ENCODE measurements at regions not wholly inside any gene's neighbourhood (a gene's known extent, or its start where the extent isn't known, plus 50 kb on each side); places are given as distances from the start of the nearest gene placed in this dataset.

DNA sequence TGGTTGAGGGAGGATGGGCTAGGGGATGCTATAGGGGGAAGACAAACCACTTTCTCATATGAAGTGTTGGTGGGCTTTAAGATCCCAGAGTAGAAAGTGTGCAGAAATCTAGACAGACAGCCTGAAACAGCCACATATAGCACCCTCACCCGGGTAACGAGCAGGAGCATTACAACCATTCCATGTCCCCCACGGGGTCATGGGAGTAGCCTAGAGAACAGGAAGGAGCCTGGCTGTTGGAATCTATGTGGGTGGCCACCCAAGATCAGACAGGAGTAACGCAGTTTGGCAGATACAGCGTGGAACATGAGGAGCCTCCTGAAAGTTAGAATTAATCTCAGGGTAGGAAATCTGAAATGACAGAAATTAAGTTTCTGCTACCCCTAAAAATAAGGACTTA lies 146.1 kb upstream of the RAI14 start:
- peaks cover 24% of the 10 kb centered on the region for H3K27me3 Mint-ChIP-seq
- H3K9me3 Mint-ChIP-seq, result no peaks in the 10 kb centered on the region
- no peak overlapping the region for H3K4me3 Mint-ChIP-seq
- POLR2A ChIA-PET, result interaction anchor here (1.0 kb wide), 1 partner anchor 16 kb away, joined by 3 read pairs; no protein-coding TSS in a partner anchor
- DNase-seq, result no peak
- CTCF ChIA-PET, result no interaction called here
- no peaks in the 10 kb centered on the region for H3K36me3 Mint-ChIP-seq (ENCODE audit: low read depth)
- H3K4me1 Mint-ChIP-seq (ENCODE audit: low read depth), result no peaks in the 10 kb centered on the region
- TF ChIP-seq, protein P1, sequence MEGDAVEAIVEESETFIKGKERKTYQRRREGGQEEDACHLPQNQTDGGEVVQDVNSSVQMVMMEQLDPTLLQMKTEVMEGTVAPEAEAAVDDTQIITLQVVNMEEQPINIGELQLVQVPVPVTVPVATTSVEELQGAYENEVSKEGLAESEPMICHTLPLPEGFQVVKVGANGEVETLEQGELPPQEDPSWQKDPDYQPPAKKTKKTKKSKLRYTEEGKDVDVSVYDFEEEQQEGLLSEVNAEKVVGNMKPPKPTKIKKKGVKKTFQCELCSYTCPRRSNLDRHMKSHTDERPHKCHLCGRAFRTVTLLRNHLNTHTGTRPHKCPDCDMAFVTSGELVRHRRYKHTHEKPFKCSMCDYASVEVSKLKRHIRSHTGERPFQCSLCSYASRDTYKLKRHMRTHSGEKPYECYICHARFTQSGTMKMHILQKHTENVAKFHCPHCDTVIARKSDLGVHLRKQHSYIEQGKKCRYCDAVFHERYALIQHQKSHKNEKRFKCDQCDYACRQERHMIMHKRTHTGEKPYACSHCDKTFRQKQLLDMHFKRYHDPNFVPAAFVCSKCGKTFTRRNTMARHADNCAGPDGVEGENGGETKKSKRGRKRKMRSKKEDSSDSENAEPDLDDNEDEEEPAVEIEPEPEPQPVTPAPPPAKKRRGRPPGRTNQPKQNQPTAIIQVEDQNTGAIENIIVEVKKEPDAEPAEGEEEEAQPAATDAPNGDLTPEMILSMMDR (IDR thresholded peaks at IDR 0.05), result no peak
- ATAC-seq, result no peak
- intact Hi-C loops (cut with micrococcal nuclease), result no loop called here
- no peak overlapping the region for H3K27ac Mint-ChIP-seq

DNA sequence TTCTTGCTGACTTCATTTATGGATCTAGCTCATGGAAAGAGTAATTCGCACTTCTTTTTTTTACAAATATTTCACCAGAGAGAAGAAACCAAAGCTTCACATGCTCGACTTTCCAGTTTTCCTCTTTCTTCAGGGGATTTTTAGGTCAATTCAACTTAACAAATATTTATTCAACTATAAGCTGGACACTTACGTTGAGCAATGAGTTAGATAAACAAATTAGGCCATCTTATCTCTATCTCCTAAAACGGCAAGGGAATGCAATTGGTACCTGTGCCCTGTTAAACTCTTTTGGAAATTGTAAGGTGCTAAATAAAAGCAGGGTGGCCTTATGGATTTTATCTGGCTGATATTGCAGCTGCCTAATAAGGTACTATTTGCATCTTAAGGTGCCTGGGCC lies 145.1 kb upstream of the RAI14 start:
- POLR2A ChIA-PET, result interaction anchor here (1.0 kb wide), 1 partner anchor 17 kb away, joined by 3 read pairs; no protein-coding TSS in a partner anchor
- intact Hi-C loops (cut with micrococcal nuclease), result no loop called here
- Mint-ChIP-seq H3K36me3 (ENCODE audit: low read depth) (no peaks in the 10 kb centered on the region), H3K4me1 (ENCODE audit: low read depth) (no peaks in the 10 kb centered on the region), H3K27me3 (peaks cover 21% of the 10 kb centered on the region), H3K4me3 (no peak overlapping the region), H3K27ac (no peak overlapping the region), H3K9me3 (no peaks in the 10 kb centered on the region)
- DNase-seq, result no peak
- TF ChIP-seq, protein P1 (IDR thresholded peaks at IDR 0.05), result no peak
- CTCF ChIA-PET, result interaction anchor here (1.0 kb wide), 1 partner anchor 9 kb away, joined by 3 read pairs; no protein-coding TSS in a partner anchor
- ATAC-seq, result no peak

DNA sequence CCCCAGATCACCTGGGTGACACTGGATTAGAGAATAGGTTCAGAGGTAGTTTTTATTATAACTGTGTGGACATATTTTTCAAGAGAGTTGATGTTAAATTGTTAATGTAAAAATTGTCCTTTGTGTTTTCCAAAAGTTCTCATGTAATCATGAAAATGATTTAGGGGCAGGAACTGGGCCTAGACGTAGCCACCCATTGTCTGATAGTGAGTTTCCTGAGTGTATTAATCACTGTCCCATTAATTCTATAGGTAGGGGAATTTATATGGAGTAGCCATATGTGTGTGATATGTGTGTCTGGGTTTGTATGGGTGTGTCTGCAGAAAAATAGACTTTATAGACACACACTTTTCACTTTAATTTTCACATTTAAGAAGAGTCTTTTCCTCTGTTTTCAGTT lies 144.6 kb upstream of the RAI14 start:
- Mint-ChIP-seq H3K27ac (no peak overlapping the region), H3K27me3 (peaks cover 17% of the 10 kb centered on the region), H3K36me3 (ENCODE audit: low read depth) (no peaks in the 10 kb centered on the region), H3K9me3 (no peaks in the 10 kb centered on the region), H3K4me1 (ENCODE audit: low read depth) (no peaks in the 10 kb centered on the region), H3K4me3 (no peak overlapping the region)
- CTCF ChIA-PET, result interaction anchor here (1.0 kb wide), 1 partner anchor 8 kb away, joined by 3 read pairs; no protein-coding TSS in a partner anchor
- ATAC-seq, result no peak
- DNase-seq, result no peak
- intact Hi-C loops (cut with micrococcal nuclease), result no loop called here
- TF ChIP-seq, protein P1 (IDR thresholded peaks at IDR 0.05), result no peak
- POLR2A ChIA-PET, result no interaction called here

DNA sequence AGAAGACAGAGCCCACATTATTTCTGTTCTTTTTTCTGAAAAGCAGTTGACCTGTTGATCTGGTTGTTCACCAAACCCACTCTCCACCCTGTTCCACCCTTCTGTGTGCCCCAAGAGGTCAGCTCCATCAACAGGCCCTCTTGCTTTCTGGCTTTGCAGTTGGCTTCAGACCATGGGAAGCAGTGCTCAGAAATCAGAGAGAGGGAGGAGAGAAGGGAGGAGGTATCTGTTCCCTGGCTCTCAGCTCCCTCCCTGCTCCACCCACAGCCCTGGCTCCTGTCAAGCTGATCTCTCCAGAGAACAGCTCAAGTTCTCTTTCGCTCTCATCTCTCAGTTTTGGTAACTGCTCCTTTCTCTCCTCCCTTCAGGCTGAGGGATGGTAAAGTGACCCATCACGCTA lies 144.2 kb upstream of the RAI14 start:
- intact Hi-C loops (cut with micrococcal nuclease), result no loop called here
- H3K4me1 Mint-ChIP-seq (ENCODE audit: low read depth), result no peaks in the 10 kb centered on the region
- no peak overlapping the region for H3K4me3 Mint-ChIP-seq
- DNase-seq (no peak), ATAC-seq (no peak)
- H3K9me3 Mint-ChIP-seq, result no peaks in the 10 kb centered on the region
- no peak overlapping the region for H3K27ac Mint-ChIP-seq
- CTCF ChIA-PET, result interaction anchor here (3.4 kb wide), 1 partner anchor 11 kb away, joined by 17 read pairs; no protein-coding TSS in a partner anchor
- TF ChIP-seq, protein P1 (IDR thresholded peaks at IDR 0.05), result no peak
- POLR2A ChIA-PET, result no interaction called here
- peaks cover 20% of the 10 kb centered on the region for H3K27me3 Mint-ChIP-seq
- H3K36me3 Mint-ChIP-seq (ENCODE audit: low read depth), result no peaks in the 10 kb centered on the region

DNA sequence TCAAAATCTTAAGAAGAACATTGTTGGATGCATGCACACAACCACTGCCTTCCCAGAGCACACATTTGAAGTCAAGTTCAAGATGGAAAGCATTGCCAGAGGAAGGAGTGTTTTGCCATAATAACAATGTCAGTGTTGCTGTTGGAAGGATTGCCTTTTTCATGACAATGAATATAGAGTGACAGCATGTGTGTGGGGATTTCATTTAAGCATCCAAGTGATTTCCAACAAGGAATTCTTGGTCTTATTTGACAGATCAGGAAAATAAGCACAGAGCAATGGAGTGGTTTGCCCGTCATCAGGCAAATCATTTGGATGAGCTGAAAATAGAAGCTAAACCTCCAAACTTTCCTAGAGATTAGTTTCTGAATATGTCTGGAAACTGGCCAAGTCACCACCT lies 140.0 kb upstream of the RAI14 start:
- no peaks in the 10 kb centered on the region for H3K4me1 Mint-ChIP-seq (ENCODE audit: low read depth)
- no peaks in the 10 kb centered on the region for H3K9me3 Mint-ChIP-seq
- POLR2A ChIA-PET, result no interaction called here
- no peaks in the 10 kb centered on the region for H3K36me3 Mint-ChIP-seq (ENCODE audit: low read depth)
- intact Hi-C loops (cut with micrococcal nuclease), result no loop called here
- ATAC-seq (no peak), DNase-seq (no peak)
- H3K27me3 Mint-ChIP-seq, result peaks cover 18% of the 10 kb centered on the region
- H3K27ac Mint-ChIP-seq, result no peak overlapping the region
- CTCF ChIA-PET, result no interaction called here
- H3K4me3 Mint-ChIP-seq, result no peak overlapping the region
- TF ChIP-seq, protein P1 (IDR thresholded peaks at IDR 0.05), result no peak

Data from activated CD8-positive, alpha-beta T cell treated with anti-CD3 and anti-CD28 coated beads for 36 hours (primary cell).